Epithelial cell of esophagus (primary cell): ENCODE measurements at regions not wholly inside any gene's neighbourhood (a gene's known extent, or its start where the extent isn't known, plus 50 kb on each side); places are given as distances from the start of the nearest gene placed in this dataset.

Source experiments
- DNase-seq: peaks from one replicate; pipeline ENCODE4 v3.0.0; 2010; ENCODE audit warnings: low read depth
- H3K4me3 ChIP-seq: 2 replicates; pipeline ENCODE4 v1.5.1; 2011; ENCODE audit warnings: mild to moderate bottlenecking, low read length, control low read depth
- CTCF ChIP-seq: IDR thresholded peaks from 2 replicates; pipeline ENCODE4 v1.5.1; 2011; ENCODE audit warnings: low read depth, mild to moderate bottlenecking, low read length, control low read depth, inconsistent platforms; ENCODE audit not compliant: insufficient read depth; ENCODE audit errors: missing control alignments

- DNase-seq: no peak
- no peak overlapping the region for H3K4me3 ChIP-seq
- no peak for TF ChIP-seq CTCF
Observed at GRCh38 chr20:22931653-22932608, 103.2 kb upstream of the SSTR4 start.

- TF ChIP-seq CTCF: no peak
- H3K4me3 ChIP-seq: no peak overlapping the region
- no peak for DNase-seq
Observed at GRCh38 chr20:22939181-22939580, 95.9 kb upstream of the SSTR4 start.

- no peak for TF ChIP-seq CTCF
- H3K4me3 ChIP-seq: no peak overlapping the region
- DNase-seq: no peak
Observed at GRCh38 chr20:22940350-22940749, 94.8 kb upstream of the SSTR4 start.

GRCh38 chr20:22941550-22941949, 93.6 kb upstream of the SSTR4 start:
- no peak overlapping the region for H3K4me3 ChIP-seq
- TF ChIP-seq CTCF: no peak
- no peak for DNase-seq

- TF ChIP-seq CTCF: no peak
- no peak for DNase-seq
- no peak overlapping the region for H3K4me3 ChIP-seq
Observed at GRCh38 chr20:22942742-22943141, 92.4 kb upstream of the SSTR4 start.

GRCh38 chr20:22944062-22944461, 91.0 kb upstream of the SSTR4 start:
- TF ChIP-seq CTCF: no peak
- no peak for DNase-seq
- no peak overlapping the region for H3K4me3 ChIP-seq

- TF ChIP-seq CTCF: no peak
- no peak overlapping the region for H3K4me3 ChIP-seq
- DNase-seq: no peak
Observed at GRCh38 chr20:22944936-22945335, 90.2 kb upstream of the SSTR4 start.
